ENCODE measurements at regions not wholly inside any gene's neighbourhood (a gene's known extent, or its start where the extent isn't known, plus 50 kb on each side); places are given as distances from the start of the nearest gene placed in this dataset.

- no peak for TF ChIP-seq CTCF (IDR thresholded peaks at IDR 0.05)
- no peak for TF ChIP-seq POLR2AphosphoS5 (IDR thresholded peaks at IDR 0.05)
- no peak for TF ChIP-seq POLR2A (IDR thresholded peaks at IDR 0.05)
- no peak for TF ChIP-seq EP300 (IDR thresholded peaks at IDR 0.05)
Observed at GRCh38 chr6:140027219-140027618, 652.8 kb upstream of the CITED2 start.
